PC-9 (cell line): ENCODE measurements at regions not wholly inside any gene's neighbourhood (a gene's known extent, or its start where the extent isn't known, plus 50 kb on each side); places are given as distances from the start of the nearest gene placed in this dataset.

Experiments
- BruUV-seq: library from RNA; stranded (reverse); fragments of 400-500 nt; replicated peaks from 2 replicates; lab custom pipeline; 2021; lab: Mats Ljungman, UMichigan
- CTCF ChIA-PET: fragments of 300-600 bp; sonication (Branson Sonifier 250); formaldehyde crosslinking; loops from one replicate; lab custom pipeline; 2022; ENCODE audit warnings: antibody characterized with exemption; lab: Charles Lee
- POLR2A ChIA-PET: fragments of 300-600 bp; sonication (Branson Sonifier 250); formaldehyde crosslinking; loops from one replicate; lab custom pipeline; 2022; ENCODE audit warnings: antibody characterized with exemption; ENCODE audit not compliant: unreplicated experiment; lab: Charles Lee
- DNase-seq, 2 experiments: peaks; one replicate each; pipeline versions ENCODE4 v3.0.0 to v3.0.0-alpha.2; 2015 to 2022; ENCODE audit warnings: mixed read lengths in 1 of 2
- H2AFZ ChIP-seq: fragments of 200-600 bp; sonication (generic); 2 replicates; pipeline ENCODE4 v1.8.1; 2017; ENCODE audit warnings: antibody characterized with exemption
- H3F3A ChIP-seq: fragments of 200-600 bp; sonication (generic); 2 replicates; pipeline ENCODE4 v1.8.1; 2017; ENCODE audit warnings: antibody characterized with exemption, mild to moderate bottlenecking, low read depth; ENCODE audit not compliant: insufficient read depth
- H3K27ac ChIP-seq: fragments of 200-600 bp; sonication (generic); 2 replicates; pipeline ENCODE4 v1.6.1; 2016; ENCODE audit warnings: mixed run types
- H3K27me3 ChIP-seq: fragments of 200-600 bp; sonication (generic); 2 replicates; pipeline ENCODE4 v1.6.1; 2016; ENCODE audit warnings: low read depth, mixed run types; ENCODE audit not compliant: insufficient read depth
- H3K36me3 ChIP-seq: fragments of 200-600 bp; sonication (generic); 2 replicates; pipeline ENCODE4 v1.6.1; 2016; ENCODE audit warnings: low read depth, mixed run types
- H3K4me1 ChIP-seq: fragments of 200-600 bp; sonication (generic); replicated peaks from 2 replicates; pipeline ENCODE4 v1.6.1; 2016; ENCODE audit warnings: mixed run types; ENCODE audit not compliant: insufficient read depth
- H3K4me2 ChIP-seq: fragments of 200-600 bp; sonication (generic); 2 replicates; pipeline ENCODE4 v1.6.1; 2017; ENCODE audit warnings: mixed run types
- H3K4me3 ChIP-seq: fragments of 200-600 bp; sonication (generic); 2 replicates; pipeline ENCODE4 v1.6.1; 2016; ENCODE audit warnings: mixed run types
- H3K79me2 ChIP-seq: fragments of 200-600 bp; sonication (generic); 2 replicates; pipeline ENCODE4 v1.6.1; 2017; ENCODE audit warnings: low read depth, mixed run types
- H3K9me2 ChIP-seq: fragments of 200-600 bp; sonication (generic); 2 replicates; pipeline ENCODE4 v1.8.1; 2017; ENCODE audit warnings: mild to moderate bottlenecking; ENCODE audit not compliant: insufficient read depth
- H3K9me3 ChIP-seq: fragments of 200-600 bp; sonication (generic); 2 replicates; pipeline ENCODE4 v1.8.1; 2016; ENCODE audit warnings: low read depth; ENCODE audit not compliant: insufficient read depth
- H4K20me1 ChIP-seq: fragments of 200-600 bp; sonication (generic); 2 replicates; pipeline ENCODE4 v1.8.1; 2017; ENCODE audit not compliant: insufficient read depth
- EZH2 ChIP-seq: fragments of 200-600 bp; sonication (generic); IDR thresholded peaks from 2 replicates; pipeline ENCODE4 v1.8.0; 2017; ENCODE audit warnings: antibody characterized with exemption, low read depth
- intact Hi-C: fragments of 100-400 bp; cut with micrococcal nuclease; formaldehyde crosslinking; loops from one replicate; pipeline ENCODE4 v1.10.0; 2022; ENCODE audit not compliant: unreplicated experiment
- TF ChIP-seq, protein P1 (sequence below): fragments of 200-600 bp; sonication (generic); conservative IDR thresholded peaks from 2 replicates; pipeline ENCODE4 v1.6.1; 2017; ENCODE audit warnings: mixed run types, antibody characterized with exemption, mild to moderate bottlenecking, moderate library complexity

- ChIA-PET CTCF (no interaction called here), POLR2A (no interaction called here)
- no peaks in the 10 kb centered on the region for H3K9me3 ChIP-seq
- H3K4me3 ChIP-seq, result no peak overlapping the region
- intact Hi-C loops, result no loop called here
- H3F3A ChIP-seq, result no peaks in the 10 kb centered on the region
- no peak overlapping the region for H2AFZ ChIP-seq
- no peaks in the 10 kb centered on the region for H3K9me2 ChIP-seq
- H3K27ac ChIP-seq, result no peak overlapping the region
- H4K20me1 ChIP-seq, result peaks cover 4% of the 10 kb centered on the region; the same call in 1 of the 2 replicates
- TF ChIP-seq, protein P1, sequence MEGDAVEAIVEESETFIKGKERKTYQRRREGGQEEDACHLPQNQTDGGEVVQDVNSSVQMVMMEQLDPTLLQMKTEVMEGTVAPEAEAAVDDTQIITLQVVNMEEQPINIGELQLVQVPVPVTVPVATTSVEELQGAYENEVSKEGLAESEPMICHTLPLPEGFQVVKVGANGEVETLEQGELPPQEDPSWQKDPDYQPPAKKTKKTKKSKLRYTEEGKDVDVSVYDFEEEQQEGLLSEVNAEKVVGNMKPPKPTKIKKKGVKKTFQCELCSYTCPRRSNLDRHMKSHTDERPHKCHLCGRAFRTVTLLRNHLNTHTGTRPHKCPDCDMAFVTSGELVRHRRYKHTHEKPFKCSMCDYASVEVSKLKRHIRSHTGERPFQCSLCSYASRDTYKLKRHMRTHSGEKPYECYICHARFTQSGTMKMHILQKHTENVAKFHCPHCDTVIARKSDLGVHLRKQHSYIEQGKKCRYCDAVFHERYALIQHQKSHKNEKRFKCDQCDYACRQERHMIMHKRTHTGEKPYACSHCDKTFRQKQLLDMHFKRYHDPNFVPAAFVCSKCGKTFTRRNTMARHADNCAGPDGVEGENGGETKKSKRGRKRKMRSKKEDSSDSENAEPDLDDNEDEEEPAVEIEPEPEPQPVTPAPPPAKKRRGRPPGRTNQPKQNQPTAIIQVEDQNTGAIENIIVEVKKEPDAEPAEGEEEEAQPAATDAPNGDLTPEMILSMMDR, result no peak
- TF ChIP-seq EZH2, result no peak
- H3K79me2 ChIP-seq, result no peaks in the 10 kb centered on the region
- no peak for DNase-seq
- H3K27me3 ChIP-seq, result peaks cover 99% of the 10 kb centered on the region
- H3K4me1 ChIP-seq, result no peaks in the 10 kb centered on the region
- no peaks in the 10 kb centered on the region for H3K36me3 ChIP-seq
- no TSS peak for BruUV-seq
- no peak overlapping the region for H3K4me2 ChIP-seq
These were observed 720.1 kb downstream of the BRD1 start for GRCh38 chr22:49107561-49107960.

DNA sequence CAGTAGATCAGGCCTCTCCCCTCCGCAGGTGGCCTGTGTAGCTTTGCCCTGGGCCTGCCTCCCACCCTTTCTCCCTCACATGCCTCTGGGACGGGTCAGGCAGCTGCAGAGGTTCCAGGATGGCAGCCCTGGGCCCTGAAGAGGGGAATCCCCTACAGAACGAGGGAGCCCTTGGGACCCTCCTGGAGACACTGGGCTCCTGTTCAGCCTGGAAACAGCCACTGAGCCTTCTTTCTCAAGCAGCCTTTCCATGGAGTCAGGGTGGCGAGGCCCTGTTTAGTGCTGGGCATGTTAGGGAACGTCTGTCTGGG is 720.9 kb downstream of the BRD1 start:
- Histone ChIP-seq H3F3A (no peaks in the 10 kb centered on the region), H3K27me3 (peaks cover 99% of the 10 kb centered on the region), H3K9me3 (no peaks in the 10 kb centered on the region), H3K27ac (no peak overlapping the region), H2AFZ (no peak overlapping the region), H4K20me1 (peaks cover 4% of the 10 kb centered on the region; the same call in 1 of the 2 replicates), H3K4me1 (no peaks in the 10 kb centered on the region), H3K4me3 (no peak overlapping the region), H3K36me3 (no peaks in the 10 kb centered on the region), H3K4me2 (no peak overlapping the region), H3K9me2 (no peaks in the 10 kb centered on the region), H3K79me2 (no peaks in the 10 kb centered on the region)
- DNase-seq, result no peak
- intact Hi-C loops, result no loop called here
- no TSS peak for BruUV-seq
- POLR2A ChIA-PET, result no interaction called here
- CTCF ChIA-PET, result no interaction called here
- TF ChIP-seq EZH2, result no peak
- TF ChIP-seq, protein P1, result no peak

GRCh38 chr22:49106096-49106841 is 721.4 kb downstream of the BRD1 start:
- DNase-seq, result no peak
- intact Hi-C loops, result no loop called here
- Histone ChIP-seq H3K4me3 (no peak overlapping the region), H3K9me3 (no peaks in the 10 kb centered on the region), H4K20me1 (peaks cover 8% of the 10 kb centered on the region; the same call in 1 of the 2 replicates), H3K36me3 (no peaks in the 10 kb centered on the region), H3K9me2 (no peaks in the 10 kb centered on the region), H3K27me3 (peaks cover 99% of the 10 kb centered on the region), H3K4me1 (no peaks in the 10 kb centered on the region), H3K27ac (no peak overlapping the region), H3K79me2 (no peaks in the 10 kb centered on the region), H3K4me2 (no peak overlapping the region), H3F3A (no peaks in the 10 kb centered on the region), H2AFZ (no peak overlapping the region)
- POLR2A ChIA-PET, result no interaction called here
- no peak for TF ChIP-seq EZH2
- TF ChIP-seq, protein P1, result no peak
- BruUV-seq, result no TSS peak
- CTCF ChIA-PET, result no interaction called here
